Caco-2 (cell line): ENCODE measurements at regions not wholly inside any gene's neighbourhood (a gene's known extent, or its start where the extent isn't known, plus 50 kb on each side); places are given as distances from the start of the nearest gene placed in this dataset.

Experiments
- BruUV-seq: library from RNA; stranded (reverse); fragments of 400-500 nt; replicated peaks from 2 replicates; lab custom pipeline; 2021; lab: Mats Ljungman, UMichigan
- CTCF ChIA-PET: fragments of 300-600 bp; sonication (Branson Sonifier 250); formaldehyde crosslinking; loops from one replicate; lab custom pipeline; 2022; ENCODE audit warnings: antibody characterized with exemption; lab: Charles Lee
- POLR2A ChIA-PET: fragments of 300-600 bp; sonication (Branson Sonifier 250); formaldehyde crosslinking; loops from one replicate; lab custom pipeline; 2022; ENCODE audit warnings: antibody characterized with exemption; lab: Charles Lee
- DNase-seq, 2 experiments: peaks; one replicate each; pipeline versions ENCODE4 v3.0.0 to v3.0.0-alpha.2; 2020 to 2022
- H3K27me3 ChIP-seq: replicated peaks from 2 replicates; pipeline ENCODE4 v1.6.0; 2011; ENCODE audit warnings: low read length; ENCODE audit not compliant: control insufficient read depth, insufficient read depth
- H3K36me3 ChIP-seq: 2 replicates; pipeline ENCODE4 v1.5.1; 2011; ENCODE audit warnings: low read length; ENCODE audit not compliant: control insufficient read depth, insufficient read depth
- H3K4me1 ChIP-seq: fragments of 250-450 bp; sonication (Bioruptor Pico); 2 replicates; pipeline ENCODE4 v1.5.1; 2020; ENCODE audit warnings: mild to moderate bottlenecking
- H3K4me3 ChIP-seq: 2 replicates; pipeline ENCODE4 v1.5.1; 2011; ENCODE audit warnings: low read depth, mild to moderate bottlenecking, control low read depth, low read length
- H3K9me3 ChIP-seq: fragments of 250-450 bp; sonication (Bioruptor Pico); 2 replicates; pipeline ENCODE4 v1.5.1; 2020; ENCODE audit warnings: mild to moderate bottlenecking, moderate library complexity
- H3K27ac Mint-ChIP-seq: one replicate; pipeline ENCODE4 v1.8.0; 2022; ENCODE audit warnings: mixed read lengths; ENCODE audit not compliant: unreplicated experiment
- H3K27me3 Mint-ChIP-seq: one replicate; pipeline ENCODE4 v1.8.0; 2022; ENCODE audit warnings: mixed read lengths; ENCODE audit not compliant: insufficient read depth, unreplicated experiment
- H3K36me3 Mint-ChIP-seq: one replicate; pipeline ENCODE4 v1.8.0; 2022; ENCODE audit warnings: mild to moderate bottlenecking, mixed read lengths; ENCODE audit not compliant: insufficient read depth, unreplicated experiment
- H3K4me1 Mint-ChIP-seq: one replicate; pipeline ENCODE4 v1.8.0; 2022; ENCODE audit warnings: low read depth, mixed read lengths; ENCODE audit not compliant: unreplicated experiment
- H3K4me3 Mint-ChIP-seq: one replicate; pipeline ENCODE4 v1.8.0; 2022; ENCODE audit warnings: mild to moderate bottlenecking, moderate library complexity, mixed read lengths; ENCODE audit not compliant: unreplicated experiment
- H3K9me3 Mint-ChIP-seq: one replicate; pipeline ENCODE4 v1.8.0; 2022; ENCODE audit warnings: mixed read lengths; ENCODE audit not compliant: unreplicated experiment
- CTCF ChIP-seq, 2 experiments: fragments of 200-600 bp in 1 of 2; IDR thresholded peaks; 1 replicate in 1 of 2; 2 replicates in 1 of 2; pipeline versions ENCODE4 v1.5.1 to v1.8.0; 2011 to 2022; ENCODE audit warnings: antibody characterized with exemption in 1 of 2, control low read depth in 1 of 2, inconsistent platforms in 1 of 2, low read depth in 1 of 2, low read length in 1 of 2, mild to moderate bottlenecking in 1 of 2, moderate library complexity in 1 of 2; ENCODE audit not compliant: insufficient read depth in 1 of 2, severe bottlenecking in 1 of 2, unreplicated experiment in 1 of 2
- intact Hi-C: fragments of 100-400 bp; cut with micrococcal nuclease; formaldehyde crosslinking; loops from one replicate; pipeline ENCODE4 v1.10.0; 2022; ENCODE audit not compliant: unreplicated experiment

GRCh38 chr4:84058201-84058600 is 440.9 kb downstream of the NKX6-1 start:
- Histone ChIP-seq H3K4me1 (no peaks in the 10 kb centered on the region), H3K4me3 (no peak overlapping the region), H3K27me3 (no peaks in the 10 kb centered on the region), H3K36me3 (no peaks in the 10 kb centered on the region), H3K9me3 (no peaks in the 10 kb centered on the region)
- TF ChIP-seq CTCF (IDR thresholded peaks at IDR 0.05; ENCODE audit: insufficient read depth in 1 of 2, low read depth in 1 of 2, low read length in 1 of 2, severe bottlenecking in 1 of 2, unreplicated experiment in 1 of 2) = no peak
- Mint-ChIP-seq H3K4me1 (no peaks in the 10 kb centered on the region), H3K27me3 (no peaks in the 10 kb centered on the region), H3K4me3 (no peak overlapping the region), H3K9me3 (no peaks in the 10 kb centered on the region), H3K36me3 (no peaks in the 10 kb centered on the region), H3K27ac (no peak overlapping the region)
- no TSS peak for BruUV-seq
- CTCF ChIA-PET = no interaction called here
- intact Hi-C loops = no loop called here
- POLR2A ChIA-PET = no interaction called here
- no peak for DNase-seq

GRCh38 chr4:84051639-84052038 is 447.5 kb downstream of the NKX6-1 start:
- no peaks in the 10 kb centered on the region for H3K36me3 ChIP-seq
- DNase-seq = no peak
- ChIA-PET CTCF (no interaction called here), POLR2A (no interaction called here)
- BruUV-seq = no TSS peak
- Mint-ChIP-seq H3K9me3 (no peaks in the 10 kb centered on the region), H3K36me3 (no peaks in the 10 kb centered on the region), H3K4me3 (no peak overlapping the region), H3K4me1 (no peaks in the 10 kb centered on the region), H3K27ac (no peak overlapping the region), H3K27me3 (no peaks in the 10 kb centered on the region)
- H3K4me1 ChIP-seq = no peaks in the 10 kb centered on the region
- no peaks in the 10 kb centered on the region for H3K9me3 ChIP-seq
- H3K27me3 ChIP-seq = no peaks in the 10 kb centered on the region
- intact Hi-C loops = no loop called here
- TF ChIP-seq CTCF (IDR thresholded peaks at IDR 0.05; ENCODE audit: insufficient read depth in 1 of 2, low read depth in 1 of 2, low read length in 1 of 2, severe bottlenecking in 1 of 2, unreplicated experiment in 1 of 2) = no peak
- no peak overlapping the region for H3K4me3 ChIP-seq

GRCh38 chr4:84051089-84051488 is 448.0 kb downstream of the NKX6-1 start:
- Histone ChIP-seq H3K4me1 (no peaks in the 10 kb centered on the region), H3K27me3 (no peaks in the 10 kb centered on the region), H3K36me3 (no peaks in the 10 kb centered on the region), H3K4me3 (no peak overlapping the region), H3K9me3 (no peaks in the 10 kb centered on the region)
- Mint-ChIP-seq H3K4me1 (no peaks in the 10 kb centered on the region), H3K36me3 (no peaks in the 10 kb centered on the region), H3K9me3 (no peaks in the 10 kb centered on the region), H3K27ac (no peak overlapping the region), H3K27me3 (no peaks in the 10 kb centered on the region), H3K4me3 (no peak overlapping the region)
- CTCF ChIA-PET = no interaction called here
- no peak for TF ChIP-seq CTCF (IDR thresholded peaks at IDR 0.05; ENCODE audit: insufficient read depth in 1 of 2, low read depth in 1 of 2, low read length in 1 of 2, severe bottlenecking in 1 of 2, unreplicated experiment in 1 of 2)
- intact Hi-C loops = no loop called here
- POLR2A ChIA-PET = no interaction called here
- BruUV-seq = no TSS peak
- DNase-seq = no peak
